Activated T-cell treated with anti-CD3 and anti-CD28 coated beads, Interleukin-2, amount 50 U/mL, for 72 hours (primary cell): ENCODE measurements at regions not wholly inside any gene's neighbourhood (a gene's known extent, or its start where the extent isn't known, plus 50 kb on each side); places are given as distances from the start of the nearest gene placed in this dataset.
A peak's percentile ranks its signal among the peaks of the same experiment; 100 is the strongest.

Experiments used
- ATAC-seq, 2 donors: fragments of 150-1000 bp; cut with Tn5 transposase; replicated peaks in 1 of 2; 2 replicates each; pipeline ENCODE4 v1.10.0; 2021; ENCODE audit warnings: moderate library complexity in 2 of 2, mild to moderate bottlenecking in 1 of 2
- DNase-seq, 2 donors: peaks; one replicate each; pipeline ENCODE4 v3.0.0; 2021 to 2022; ENCODE audit warnings: mixed read lengths in 1 of 2
- H3K27ac Mint-ChIP-seq: one replicate; pipeline ENCODE4 v1.8.0; 2022; ENCODE audit warnings: mild to moderate bottlenecking, moderate library complexity, mixed read lengths
- H3K27me3 Mint-ChIP-seq: one replicate; pipeline ENCODE4 v1.8.0; 2022; ENCODE audit warnings: low read depth, mixed read lengths
- H3K36me3 Mint-ChIP-seq, 2 donors: one replicate each; pipeline ENCODE4 v1.8.0; 2022; ENCODE audit warnings: mixed read lengths in 2 of 2, mild to moderate bottlenecking in 1 of 2; ENCODE audit not compliant: insufficient read depth in 2 of 2
- H3K4me1 Mint-ChIP-seq: one replicate; pipeline ENCODE4 v1.8.0; 2022; ENCODE audit warnings: low read depth, mixed read lengths
- H3K4me3 Mint-ChIP-seq, 2 donors: one replicate each; pipeline ENCODE4 v1.8.0; 2022; ENCODE audit warnings: mild to moderate bottlenecking in 2 of 2, mixed read lengths in 2 of 2, moderate library complexity in 2 of 2
- H3K9me3 Mint-ChIP-seq, 2 donors: one replicate each; pipeline ENCODE4 v1.8.0; 2022; ENCODE audit warnings: mixed read lengths in 2 of 2

DNA sequence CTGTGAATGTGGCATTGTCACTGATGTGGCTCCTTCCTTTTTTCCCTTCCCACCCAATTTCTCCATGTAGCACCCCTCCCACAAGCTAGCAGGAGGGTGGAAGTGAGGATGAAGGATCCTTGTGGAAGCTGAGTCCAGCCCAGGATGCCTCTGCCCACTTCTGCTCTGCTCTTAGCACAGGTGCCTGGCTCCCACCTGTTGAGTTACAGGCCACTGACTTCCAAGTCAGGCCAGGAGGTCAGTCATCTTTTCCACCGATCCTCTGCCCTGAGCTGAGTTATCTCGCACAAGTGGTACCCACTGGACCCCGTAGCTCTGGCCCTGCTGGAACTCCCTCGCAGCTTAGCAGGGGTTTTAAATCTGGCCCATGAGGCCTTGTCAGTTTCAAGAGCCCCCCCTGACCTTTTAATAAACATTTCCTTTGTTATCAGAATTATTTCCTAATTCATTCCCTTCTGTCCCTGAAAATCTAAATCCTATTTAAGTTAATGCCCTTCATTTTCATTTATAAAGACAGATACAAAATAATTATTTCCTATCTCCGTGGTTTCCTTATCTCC is 125.3 kb upstream of the CADM1 start:
- Mint-ChIP-seq H3K27me3 (no peaks in the 10 kb centered on the region), H3K27ac (no peak overlapping the region), H3K4me3 (no peak overlapping the region), H3K36me3 (no peaks in the 10 kb centered on the region), H3K9me3 (peaks cover 0 to 1% of the 10 kb centered on the region in 2 donors), H3K4me1 (no peaks in the 10 kb centered on the region)
- ATAC-seq (no peak), DNase-seq (no peak)

DNA sequence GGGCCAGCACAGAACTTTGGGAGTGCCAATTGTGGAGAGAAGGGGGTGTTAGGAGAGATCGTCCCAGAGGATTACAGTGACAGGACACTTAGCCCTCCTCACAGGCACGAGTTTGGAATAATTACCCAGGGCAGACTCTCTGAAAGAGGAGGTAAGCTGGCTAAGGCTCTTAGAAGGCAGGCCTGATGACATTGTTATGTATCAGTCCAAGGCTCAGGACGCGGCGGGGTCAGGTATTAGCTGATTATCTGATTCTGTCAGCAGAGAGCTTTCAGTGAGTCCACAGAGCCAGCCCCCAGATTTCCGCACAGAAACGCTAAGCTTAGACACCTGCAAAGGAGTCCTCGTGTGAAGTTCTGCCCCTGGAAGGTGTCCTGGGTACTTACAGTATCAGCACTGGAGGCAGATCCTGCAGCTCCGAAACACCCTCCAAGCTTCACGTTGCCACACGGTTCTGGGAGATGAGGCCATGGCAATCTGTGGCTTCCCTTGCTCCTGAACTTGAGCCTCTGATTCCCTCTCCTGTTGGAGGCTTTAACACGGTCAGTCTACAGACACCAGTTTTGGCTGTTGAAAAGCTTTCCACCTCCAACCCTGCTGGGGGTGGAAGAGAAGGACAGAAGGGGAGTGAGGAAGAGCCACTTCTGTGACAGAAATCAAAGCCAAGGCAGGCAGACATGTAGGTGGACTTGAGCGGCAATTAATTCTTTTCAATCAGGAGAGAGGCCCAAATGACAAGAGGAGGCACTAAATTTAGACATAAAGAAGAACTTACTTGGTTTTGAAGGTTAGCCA is 123.6 kb upstream of the CADM1 start:
- no peaks in the 10 kb centered on the region for H3K4me1 Mint-ChIP-seq
- H3K4me3 Mint-ChIP-seq, result no peak overlapping the region
- no peaks in the 10 kb centered on the region for H3K36me3 Mint-ChIP-seq

DNA sequence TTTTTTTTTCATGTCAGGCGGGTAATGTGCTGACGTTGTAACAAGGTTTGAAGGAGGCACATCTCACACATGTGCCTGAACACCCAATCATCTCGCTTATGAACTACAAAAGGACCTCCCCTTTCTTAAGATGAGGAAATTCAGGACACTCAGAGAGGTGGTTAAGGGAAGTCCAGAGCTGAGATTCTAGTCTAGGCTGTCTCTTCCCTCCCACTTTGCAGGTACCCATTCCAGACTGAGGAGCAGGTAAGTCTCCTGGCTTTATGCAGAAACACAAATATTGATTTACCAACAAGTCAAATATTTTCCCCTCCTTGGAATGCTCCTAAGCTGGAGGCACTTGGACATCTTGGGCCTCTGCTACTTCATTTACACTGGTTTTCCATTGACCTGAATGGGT is 122.9 kb upstream of the CADM1 start:
- ATAC-seq (no peak), DNase-seq (no peak)
- no peaks in the 10 kb centered on the region for H3K4me1 Mint-ChIP-seq
- H3K27me3 Mint-ChIP-seq, result no peaks in the 10 kb centered on the region
- no peak overlapping the region for H3K4me3 Mint-ChIP-seq
- peaks cover 0 to 1% of the 10 kb centered on the region in 2 donors for H3K9me3 Mint-ChIP-seq
- H3K27ac Mint-ChIP-seq, result no peak overlapping the region
- no peaks in the 10 kb centered on the region for H3K36me3 Mint-ChIP-seq

More for the DNA sequence above, 123.6 kb upstream of the CADM1 start:
- DNase-seq, result no peak
- ATAC-seq, result no peak
- no peak overlapping the region for H3K27ac Mint-ChIP-seq
- no peaks in the 10 kb centered on the region for H3K27me3 Mint-ChIP-seq
- H3K9me3 Mint-ChIP-seq, result peaks cover 0 to 1% of the 10 kb centered on the region in 2 donors

- no peaks in the 10 kb centered on the region for H3K36me3 Mint-ChIP-seq
- H3K4me3 Mint-ChIP-seq, result no peak overlapping the region
- no peaks in the 10 kb centered on the region for H3K27me3 Mint-ChIP-seq
- ATAC-seq, result no peak
- no peak for DNase-seq
- H3K4me1 Mint-ChIP-seq, result no peaks in the 10 kb centered on the region
- no peak overlapping the region for H3K27ac Mint-ChIP-seq
- no peaks in the 10 kb centered on the region for H3K9me3 Mint-ChIP-seq
Measured at GRCh38 chr11:115626414-115626813, 122.2 kb upstream of the CADM1 start.

GRCh38 chr11:115625502-115625901 is 121.3 kb upstream of the CADM1 start:
- Mint-ChIP-seq H3K27me3 (no peaks in the 10 kb centered on the region), H3K36me3 (no peaks in the 10 kb centered on the region), H3K4me1 (no peaks in the 10 kb centered on the region), H3K27ac (no peak overlapping the region), H3K4me3 (no peak overlapping the region), H3K9me3 (no peaks in the 10 kb centered on the region)
- ATAC-seq (no peak), DNase-seq (no peak)

DNA sequence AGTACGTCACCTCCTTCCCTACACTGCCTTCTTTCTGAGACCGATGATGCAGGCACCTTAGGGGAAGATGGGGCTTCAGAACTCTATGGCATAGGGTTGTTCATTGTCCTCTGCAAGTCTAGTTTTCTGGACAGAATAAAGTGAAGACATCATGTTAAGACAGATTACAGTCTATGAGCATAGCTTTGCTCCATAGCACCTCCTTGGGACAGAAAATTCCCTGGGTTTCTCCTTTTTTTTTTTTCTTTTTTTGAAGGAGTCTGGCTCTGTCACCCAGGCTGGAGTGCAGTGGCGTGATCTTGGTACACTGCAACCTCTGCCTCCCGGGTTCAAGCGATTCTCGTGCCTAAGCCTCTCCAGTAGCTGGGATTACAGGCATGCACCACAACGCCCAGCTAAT is 119.8 kb upstream of the CADM1 start:
- no peak overlapping the region for H3K4me3 Mint-ChIP-seq

GRCh38 chr11:115623021-115623451 is 118.8 kb upstream of the CADM1 start:
- ATAC-seq, result no peak
- no peaks in the 10 kb centered on the region for H3K27me3 Mint-ChIP-seq
- H3K4me3 Mint-ChIP-seq, result no peak overlapping the region
- H3K36me3 Mint-ChIP-seq, result no peaks in the 10 kb centered on the region
- H3K4me1 Mint-ChIP-seq, result no peaks in the 10 kb centered on the region
- no peaks in the 10 kb centered on the region for H3K9me3 Mint-ChIP-seq
- no peak for DNase-seq
- no peak overlapping the region for H3K27ac Mint-ChIP-seq

More for the DNA sequence above, 119.8 kb upstream of the CADM1 start:
- Mint-ChIP-seq H3K27ac (no peak overlapping the region), H3K9me3 (no peaks in the 10 kb centered on the region), H3K4me1 (no peaks in the 10 kb centered on the region), H3K36me3 (no peaks in the 10 kb centered on the region), H3K27me3 (no peaks in the 10 kb centered on the region)
- DNase-seq (no peak), ATAC-seq (no peak)

DNA sequence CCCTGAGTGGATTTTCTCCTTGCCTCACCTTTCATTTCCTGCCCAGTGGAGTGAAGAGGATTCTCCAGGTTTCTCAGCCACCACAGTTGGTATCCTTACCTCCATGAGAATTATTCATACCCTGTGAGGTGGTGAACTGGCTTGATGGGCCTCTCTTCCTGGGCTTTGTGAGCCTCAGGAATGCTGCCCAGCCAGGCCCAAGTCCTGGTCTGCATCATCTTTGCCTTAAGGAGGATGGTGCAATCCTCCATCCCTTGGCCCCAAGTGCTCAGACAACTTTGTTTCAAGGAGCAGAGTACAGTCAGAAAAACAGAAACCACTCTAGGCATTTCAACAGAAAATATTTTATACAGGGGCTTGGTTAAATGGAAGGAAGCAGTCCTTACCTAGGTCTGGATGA is 114.2 kb upstream of the CADM1 start:
- no peak for ATAC-seq
- Mint-ChIP-seq H3K27ac (no peak overlapping the region), H3K36me3 (no peaks in the 10 kb centered on the region), H3K9me3 (peaks cover 0 to 2% of the 10 kb centered on the region in 2 donors), H3K27me3 (peaks cover 6% of the 10 kb centered on the region), H3K4me3 (no peak overlapping the region), H3K4me1 (no peaks in the 10 kb centered on the region)
- no peak for DNase-seq

DNA sequence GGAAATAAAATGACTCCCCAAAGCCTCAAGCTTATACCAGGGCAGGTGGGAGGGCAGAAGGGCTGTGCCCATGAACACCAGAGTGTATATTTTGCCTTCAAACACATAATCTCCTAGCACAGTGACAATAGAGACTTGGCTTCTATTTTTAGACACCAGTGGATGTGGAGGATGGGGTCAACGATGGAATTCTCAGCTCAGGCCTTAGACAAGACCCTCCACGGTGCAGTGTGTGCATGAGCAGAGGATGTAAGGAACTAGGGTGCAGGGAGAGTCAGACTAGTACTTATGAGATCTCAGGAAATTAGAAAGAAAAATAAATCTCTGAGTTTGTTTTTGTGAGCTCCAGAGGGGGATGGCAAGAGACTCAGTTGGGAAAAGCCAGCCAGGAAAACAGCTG is 113.6 kb upstream of the CADM1 start:
- Mint-ChIP-seq H3K4me3 (no peak overlapping the region), H3K27ac (no peak overlapping the region), H3K9me3 (peaks cover 0 to 2% of the 10 kb centered on the region in 2 donors), H3K36me3 (no peaks in the 10 kb centered on the region), H3K4me1 (no peaks in the 10 kb centered on the region), H3K27me3 (peaks cover 8% of the 10 kb centered on the region)
- DNase-seq, result no peak
- no peak for ATAC-seq

DNA sequence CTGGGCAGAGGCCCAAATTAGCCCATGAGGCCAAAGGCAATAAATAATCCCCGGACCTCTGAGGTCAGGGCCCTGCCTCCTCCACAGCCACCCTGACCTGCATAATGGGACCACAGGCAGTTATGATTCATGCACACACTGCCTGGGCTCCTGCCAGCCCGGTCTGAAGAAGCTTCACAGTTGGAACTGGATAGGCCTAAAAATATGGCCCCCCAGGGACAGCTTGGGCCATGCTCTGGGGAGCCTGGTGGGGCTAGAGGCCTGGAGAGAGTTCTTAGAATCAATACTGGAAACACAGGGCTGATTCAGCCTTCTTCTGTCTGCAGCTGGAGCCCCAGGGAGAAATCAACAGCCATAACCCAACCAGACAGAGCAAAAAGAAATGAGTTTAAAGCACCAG is 112.8 kb upstream of the CADM1 start:
- ATAC-seq, result no peak
- Mint-ChIP-seq H3K9me3 (peaks cover 0 to 5% of the 10 kb centered on the region in 2 donors), H3K36me3 (no peaks in the 10 kb centered on the region), H3K27me3 (peaks cover 14% of the 10 kb centered on the region), H3K27ac (no peak overlapping the region), H3K4me1 (no peaks in the 10 kb centered on the region), H3K4me3 (no peak overlapping the region)
- no peak for DNase-seq

DNA sequence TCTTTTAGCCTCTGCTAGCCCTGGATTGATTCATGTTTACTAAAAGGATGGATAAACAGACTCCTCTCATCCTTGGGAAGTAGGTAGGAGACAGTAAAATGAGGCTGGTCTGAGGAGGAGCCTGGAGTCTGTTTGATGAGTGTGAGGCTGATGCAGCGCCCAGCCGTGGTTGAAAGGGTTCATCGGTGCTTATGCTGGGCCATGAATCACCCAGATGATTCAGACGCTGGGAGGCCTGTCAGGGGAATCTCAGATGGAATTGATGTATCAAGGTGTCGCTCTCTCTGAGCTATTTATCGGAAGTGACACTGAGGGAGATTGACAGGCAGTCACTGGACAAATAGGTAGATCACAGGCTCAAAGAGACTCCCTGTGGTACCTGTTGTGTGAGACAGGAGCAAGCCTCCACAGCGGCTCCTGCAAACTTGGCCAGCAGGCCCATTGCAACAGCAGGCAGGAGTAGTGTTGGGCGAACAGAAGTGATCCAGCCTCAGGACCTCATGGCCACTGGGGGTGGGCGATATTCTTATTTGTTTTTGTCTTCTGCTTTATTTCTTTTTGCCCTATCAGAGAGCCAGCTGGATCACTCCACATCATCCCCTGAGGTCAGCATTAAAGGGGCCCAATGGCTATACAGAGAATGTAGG is 109.9 kb upstream of the CADM1 start:
- H3K27ac Mint-ChIP-seq, result no peak overlapping the region
- peaks cover 14% of the 10 kb centered on the region for H3K27me3 Mint-ChIP-seq
- DNase-seq (no peak), ATAC-seq (peak in 1 of 2 donors; percentile 19)
- peaks cover 0 to 5% of the 10 kb centered on the region in 2 donors for H3K9me3 Mint-ChIP-seq
- no peaks in the 10 kb centered on the region for H3K4me1 Mint-ChIP-seq
- H3K4me3 Mint-ChIP-seq, result no peak overlapping the region
- no peaks in the 10 kb centered on the region for H3K36me3 Mint-ChIP-seq

GRCh38 chr11:115613004-115613403 is 108.8 kb upstream of the CADM1 start:
- Mint-ChIP-seq H3K9me3 (peaks cover 0 to 5% of the 10 kb centered on the region in 2 donors), H3K27me3 (peaks cover 14% of the 10 kb centered on the region), H3K27ac (no peak overlapping the region), H3K4me3 (no peak overlapping the region), H3K36me3 (no peaks in the 10 kb centered on the region), H3K4me1 (no peaks in the 10 kb centered on the region)
- no peak for ATAC-seq
- DNase-seq, result no peak

GRCh38 chr11:115612046-115612730 is 108.0 kb upstream of the CADM1 start:
- no peak for ATAC-seq
- peaks cover 0 to 8% of the 10 kb centered on the region in 2 donors for H3K9me3 Mint-ChIP-seq
- H3K36me3 Mint-ChIP-seq, result no peaks in the 10 kb centered on the region
- no peak overlapping the region for H3K4me3 Mint-ChIP-seq
- DNase-seq, result no peak
- no peak overlapping the region for H3K27ac Mint-ChIP-seq
- peaks cover 14% of the 10 kb centered on the region for H3K27me3 Mint-ChIP-seq
- no peaks in the 10 kb centered on the region for H3K4me1 Mint-ChIP-seq
